Colonic mucosa (tissue), 4 donors: ENCODE measurements at regions not wholly inside any gene's neighbourhood (a gene's known extent, or its start where the extent isn't known, plus 50 kb on each side); places are given as distances from the start of the nearest gene placed in this dataset.

Experiments used
- DNase-seq: peaks from one replicate; pipeline ENCODE4 v3.0.0-alpha.2; 2020
- H3K27ac ChIP-seq: fragments of 200-600 bp; one replicate; pipeline ENCODE4 v1.8.0; 2021
- H3K27me3 ChIP-seq: fragments of 200-600 bp; one replicate; pipeline ENCODE4 v1.8.0; 2021
- H3K36me3 ChIP-seq: fragments of 200-600 bp; one replicate; pipeline ENCODE4 v1.8.0; 2021
- H3K4me1 ChIP-seq: fragments of 200-600 bp; one replicate; pipeline ENCODE4 v1.8.0; 2021; ENCODE audit warnings: mild to moderate bottlenecking
- H3K4me3 ChIP-seq: fragments of 200-600 bp; one replicate; pipeline ENCODE4 v1.8.0; 2021
- H3K9ac ChIP-seq, 2 donors: one replicate each; pipeline ENCODE4 v1.7.0; 2013; ENCODE audit warnings: control low read depth in 2 of 2, low read depth in 2 of 2, low read length in 2 of 2
- H3K9me3 ChIP-seq: fragments of 200-600 bp; one replicate; pipeline ENCODE4 v1.8.0; 2021
- CTCF ChIP-seq: fragments of 200-600 bp; IDR thresholded peaks from one replicate; pipeline ENCODE4 v1.8.0; 2022; ENCODE audit warnings: antibody characterized with exemption, mild to moderate bottlenecking
- intact Hi-C: fragments of 100-400 bp; cut with DNase I; formaldehyde crosslinking; loops from one replicate; pipeline ENCODE4 v1.14.1; 2022
- donor health status: healthy.
- donor health status: DM: no; HTN: no; CAD: no.
- donor health status: DM: no; HTN: no; CAD: no.

- H3K9me3 ChIP-seq, result no peaks in the 10 kb centered on the region
- H3K4me1 ChIP-seq, result no peaks in the 10 kb centered on the region
- DNase-seq, result no peak
- no peak overlapping the region for H3K27ac ChIP-seq
- H3K9ac ChIP-seq, result no peak overlapping the region
- intact Hi-C loops, result no loop called here
- no peaks in the 10 kb centered on the region for H3K27me3 ChIP-seq
- H3K4me3 ChIP-seq, result no peak overlapping the region
- TF ChIP-seq CTCF, result no peak
- no peaks in the 10 kb centered on the region for H3K36me3 ChIP-seq
Observed at GRCh38 chr4:29704059-29704458, 1016.1 kb upstream of the PCDH7 start.

GRCh38 chr4:29708473-29708872 is 1011.7 kb upstream of the PCDH7 start:
- intact Hi-C loops, result no loop called here
- DNase-seq, result no peak
- Histone ChIP-seq H3K9me3 (no peaks in the 10 kb centered on the region), H3K4me1 (no peaks in the 10 kb centered on the region), H3K27me3 (no peaks in the 10 kb centered on the region), H3K27ac (no peak overlapping the region), H3K36me3 (no peaks in the 10 kb centered on the region), H3K4me3 (no peak overlapping the region), H3K9ac (no peak overlapping the region)
- TF ChIP-seq CTCF, result no peak

- H3K36me3 ChIP-seq, result no peaks in the 10 kb centered on the region
- H3K4me3 ChIP-seq, result no peak overlapping the region
- intact Hi-C loops, result no loop called here
- TF ChIP-seq CTCF, result no peak
- H3K4me1 ChIP-seq, result no peaks in the 10 kb centered on the region
- no peaks in the 10 kb centered on the region for H3K27me3 ChIP-seq
- H3K27ac ChIP-seq, result no peak overlapping the region
- H3K9ac ChIP-seq, result no peak overlapping the region
- H3K9me3 ChIP-seq, result no peaks in the 10 kb centered on the region
- DNase-seq, result no peak
Observed at GRCh38 chr4:29710519-29710918, 1009.6 kb upstream of the PCDH7 start.

- H3K9me3 ChIP-seq, result no peaks in the 10 kb centered on the region
- no peak overlapping the region for H3K9ac ChIP-seq
- H3K36me3 ChIP-seq, result no peaks in the 10 kb centered on the region
- no peak overlapping the region for H3K4me3 ChIP-seq
- no peak for TF ChIP-seq CTCF
- H3K27me3 ChIP-seq, result no peaks in the 10 kb centered on the region
- intact Hi-C loops, result no loop called here
- no peak for DNase-seq
- no peak overlapping the region for H3K27ac ChIP-seq
- no peaks in the 10 kb centered on the region for H3K4me1 ChIP-seq
Observed at GRCh38 chr4:29711226-29711625, 1008.9 kb upstream of the PCDH7 start.

- no peaks in the 10 kb centered on the region for H3K27me3 ChIP-seq
- no peak for TF ChIP-seq CTCF
- H3K4me3 ChIP-seq, result no peak overlapping the region
- no peaks in the 10 kb centered on the region for H3K9me3 ChIP-seq
- no peak for DNase-seq
- H3K4me1 ChIP-seq, result no peaks in the 10 kb centered on the region
- intact Hi-C loops, result no loop called here
- H3K36me3 ChIP-seq, result no peaks in the 10 kb centered on the region
- H3K9ac ChIP-seq, result no peak overlapping the region
- H3K27ac ChIP-seq, result no peak overlapping the region
Observed at GRCh38 chr4:29717287-29718057, 1002.7 kb upstream of the PCDH7 start.
